UCSD-AML1 (cell line): ENCODE measurements at regions not wholly inside any gene's neighbourhood (a gene's known extent, or its start where the extent isn't known, plus 50 kb on each side); places are given as distances from the start of the nearest gene placed in this dataset.
"Not testable (repeated sequence)": the region's sequence is repeated elsewhere in the genome, so short reads cannot be mapped to it uniquely, and the experiment has no call there.

Experiments used
- DNase-seq: peaks from one replicate; lab custom pipeline; 2025; ENCODE audit not compliant: unreplicated experiment; lab: John Stamatoyannopoulos, UW

GRCh38 chr2:215863687-215864086 lies 149.7 kb downstream of the MREG start:
- no peak for DNase-seq

DNA sequence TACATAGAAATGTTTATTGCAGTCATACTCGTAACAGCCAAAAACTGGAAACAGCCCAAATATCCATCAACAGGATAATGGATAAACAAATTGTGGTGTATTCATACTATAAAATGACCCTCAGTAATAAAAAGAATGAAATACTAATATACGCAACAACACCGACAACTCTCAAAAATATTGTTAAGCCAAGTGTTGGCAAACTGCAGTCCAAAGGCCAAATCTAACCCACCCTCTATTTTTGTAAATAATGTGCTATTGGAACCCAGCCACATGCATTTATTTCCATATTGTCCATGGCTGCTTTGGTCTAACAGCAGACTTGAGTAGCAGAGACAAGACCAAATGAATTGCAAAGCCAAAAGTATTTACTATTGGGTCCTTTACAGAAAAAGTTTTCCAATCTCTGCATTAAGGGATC lies 151.0 kb downstream of the MREG start:
- no peak for DNase-seq

DNA sequence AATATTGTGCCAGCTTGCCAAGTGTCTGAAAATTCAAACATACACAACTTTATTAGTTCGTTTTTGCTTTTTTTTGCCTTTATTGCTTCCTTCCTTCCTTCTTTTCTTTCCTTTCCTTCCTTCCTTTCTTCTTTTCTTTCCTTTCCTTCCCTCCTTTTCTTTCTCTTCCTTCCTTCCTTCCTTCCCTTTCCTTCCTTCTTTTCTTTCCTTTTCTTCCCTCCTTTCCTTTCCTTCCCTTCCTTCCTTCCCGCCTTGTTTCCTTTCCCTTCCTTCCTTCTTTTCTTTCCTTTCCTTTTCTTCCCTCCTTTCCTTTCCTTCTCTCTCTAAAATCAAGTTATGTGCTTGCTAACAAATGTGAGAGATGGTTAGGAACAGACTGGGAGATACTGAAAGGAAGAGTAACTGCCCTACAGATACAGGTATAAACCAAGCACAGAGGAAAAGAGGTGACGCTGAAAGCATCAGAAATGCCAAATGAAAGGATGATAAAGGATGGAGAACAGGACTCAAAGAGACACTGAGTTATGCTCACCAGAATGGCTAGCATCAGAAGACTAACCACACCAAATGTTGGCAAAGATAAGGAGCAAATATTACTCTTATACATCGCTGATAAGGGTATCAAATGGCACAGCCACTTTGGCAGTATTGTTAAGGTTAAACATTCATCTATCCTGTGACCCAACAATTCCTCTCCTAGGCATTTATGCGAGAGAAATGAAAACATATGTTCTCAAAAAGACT lies 151.6 kb downstream of the MREG start:
- DNase-seq, result no peak

DNA sequence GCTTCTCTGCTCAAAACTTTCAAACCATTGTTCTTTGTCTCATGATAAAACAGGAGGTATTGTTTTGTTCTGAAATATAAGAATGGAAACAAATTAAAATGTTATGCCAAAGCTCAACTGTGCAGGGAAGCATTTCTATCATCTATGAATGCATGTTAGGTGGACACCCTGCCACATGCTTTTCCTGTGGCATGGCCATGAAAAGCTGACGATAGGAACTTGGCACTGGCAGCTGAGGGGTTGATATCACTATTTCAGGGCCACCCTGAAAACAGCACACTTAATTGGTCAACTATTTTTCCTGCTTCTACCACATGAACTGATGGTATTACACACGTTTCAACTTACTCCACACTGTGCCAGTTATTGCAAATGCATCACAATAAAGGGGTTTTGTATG lies 157.3 kb downstream of the MREG start:
- no peak for DNase-seq

GRCh38 chr2:215855308-215855707 lies 158.0 kb downstream of the MREG start:
- DNase-seq, result not testable (repeated sequence)

GRCh38 chr2:215854008-215854407 lies 159.3 kb downstream of the MREG start:
- no peak for DNase-seq

DNA sequence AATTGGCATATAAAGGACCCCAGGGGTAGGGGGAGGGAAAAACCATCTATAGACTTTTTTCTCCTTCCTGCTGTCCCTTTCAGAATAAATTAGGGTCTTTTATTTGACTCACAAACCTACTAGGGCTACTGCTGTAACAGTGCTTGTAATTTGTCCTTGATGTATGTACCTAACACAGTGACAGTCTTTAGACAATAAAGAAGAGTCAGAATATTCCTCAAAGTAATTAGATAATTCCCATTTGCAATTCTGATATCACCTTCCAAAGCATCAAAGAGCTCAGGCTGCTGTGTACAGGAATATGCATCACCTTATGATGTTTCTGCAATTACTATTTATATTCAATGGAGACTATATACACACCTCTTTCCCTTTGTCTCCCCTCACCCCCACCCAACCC lies 161.7 kb downstream of the MREG start:
- no peak for DNase-seq

GRCh38 chr2:215851082-215851481 lies 162.3 kb downstream of the MREG start:
- no peak for DNase-seq

DNA sequence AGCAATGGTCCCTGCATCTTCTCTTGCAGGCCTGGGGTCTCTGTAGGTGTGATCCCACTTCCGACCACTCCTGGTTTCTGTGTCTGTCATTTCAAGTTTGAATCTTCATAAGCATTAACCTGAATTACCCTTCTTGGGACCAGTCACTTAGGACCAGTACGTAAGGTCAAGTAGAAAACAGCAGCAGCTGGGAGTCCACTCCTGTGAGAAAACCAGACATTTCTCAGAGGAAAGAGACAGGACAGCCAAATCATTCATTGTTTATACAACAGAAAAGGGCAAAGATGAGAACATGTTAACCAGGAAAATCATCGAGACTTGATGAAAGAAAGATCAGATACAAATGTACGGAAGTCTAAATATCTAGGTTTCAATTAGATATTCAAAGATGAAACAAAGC lies 163.0 kb downstream of the MREG start:
- DNase-seq, result no peak

DNA sequence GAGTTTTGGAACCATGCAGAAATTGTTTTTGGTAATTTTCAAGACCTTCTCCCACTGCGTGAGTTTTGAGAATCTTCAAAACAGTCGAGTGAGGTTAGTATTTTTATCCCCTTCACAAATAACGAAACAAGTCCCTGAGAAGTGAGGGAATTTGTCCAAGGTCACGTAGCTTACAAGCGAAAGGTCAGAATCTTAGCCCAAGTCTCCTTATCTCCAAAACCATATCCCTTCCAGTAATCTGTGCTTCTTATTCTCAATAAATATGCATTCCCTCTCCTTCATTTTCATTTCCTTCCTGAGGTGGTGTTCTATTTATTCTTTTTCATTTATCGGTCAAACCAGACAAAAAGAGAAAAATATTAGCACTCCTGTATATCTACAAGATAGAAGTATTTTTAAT lies 163.6 kb downstream of the MREG start:
- DNase-seq, result no peak

GRCh38 chr2:215848698-215849097 lies 164.7 kb downstream of the MREG start:
- DNase-seq, result no peak

- no peak for DNase-seq
Measured at GRCh38 chr2:215848146-215848545, 165.2 kb downstream of the MREG start.

DNA sequence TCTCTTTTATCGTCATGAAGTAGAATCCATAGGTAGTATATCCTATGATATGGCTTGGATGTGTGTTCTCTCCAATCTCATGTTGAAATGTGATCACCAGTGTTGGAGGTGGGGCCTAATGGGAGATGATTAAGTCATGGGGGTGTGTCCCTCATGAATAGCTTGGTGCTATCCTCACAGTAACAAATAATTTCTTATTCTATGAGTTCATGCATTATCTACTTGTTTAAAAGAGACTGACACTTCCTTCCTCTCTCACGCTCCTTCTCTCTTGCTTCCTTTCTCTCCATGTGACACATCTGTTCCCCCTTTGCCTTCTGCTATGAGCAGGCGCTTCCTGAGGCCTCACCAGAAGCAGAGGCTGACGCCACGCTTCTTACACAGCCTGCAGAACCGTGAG lies 165.6 kb downstream of the MREG start:
- DNase-seq, result no peak

DNA sequence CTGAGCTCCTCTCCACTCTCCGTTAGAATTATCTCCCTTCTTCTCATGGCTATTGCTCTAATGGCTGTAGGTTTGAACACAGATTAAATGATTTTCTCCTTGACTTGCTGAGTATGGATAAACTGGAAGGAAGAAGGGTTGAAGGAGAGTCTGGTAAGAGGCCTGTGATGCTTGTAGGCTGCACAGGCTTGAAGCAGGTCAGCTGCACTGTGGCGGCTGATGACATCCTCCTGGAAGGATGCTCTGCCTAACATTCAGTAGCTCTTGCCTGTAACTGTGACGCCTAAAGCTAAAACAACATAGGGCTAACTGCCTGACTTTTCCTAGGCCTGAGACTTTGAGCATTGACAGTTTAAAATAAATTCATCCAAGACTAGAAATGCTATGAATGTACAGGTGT lies 166.3 kb downstream of the MREG start:
- DNase-seq, result no peak

- no peak for DNase-seq
Measured at GRCh38 chr2:215845839-215846586, 167.3 kb downstream of the MREG start.

DNA sequence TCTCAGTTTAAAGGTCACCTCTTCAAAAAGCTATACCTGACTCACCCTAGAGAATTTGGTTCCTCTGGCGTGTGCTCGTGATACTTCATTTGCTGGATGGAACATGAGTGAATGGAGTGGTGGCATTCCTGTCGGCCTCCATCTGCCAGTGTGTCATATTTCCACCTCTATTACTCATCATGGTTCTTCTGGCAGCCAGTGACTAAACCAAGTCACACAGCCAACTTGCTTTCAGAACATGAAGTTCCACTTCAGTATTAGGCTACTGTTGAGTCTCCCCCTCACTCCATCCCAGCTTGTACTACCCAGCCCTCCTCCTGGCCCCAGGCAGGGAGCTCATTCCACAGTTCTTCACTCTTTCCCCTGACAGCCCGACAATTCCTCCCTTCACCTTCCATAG lies 169.8 kb downstream of the MREG start:
- DNase-seq, result no peak

- no peak for DNase-seq
Measured at GRCh38 chr2:215841175-215841816, 172.1 kb downstream of the MREG start.

DNA sequence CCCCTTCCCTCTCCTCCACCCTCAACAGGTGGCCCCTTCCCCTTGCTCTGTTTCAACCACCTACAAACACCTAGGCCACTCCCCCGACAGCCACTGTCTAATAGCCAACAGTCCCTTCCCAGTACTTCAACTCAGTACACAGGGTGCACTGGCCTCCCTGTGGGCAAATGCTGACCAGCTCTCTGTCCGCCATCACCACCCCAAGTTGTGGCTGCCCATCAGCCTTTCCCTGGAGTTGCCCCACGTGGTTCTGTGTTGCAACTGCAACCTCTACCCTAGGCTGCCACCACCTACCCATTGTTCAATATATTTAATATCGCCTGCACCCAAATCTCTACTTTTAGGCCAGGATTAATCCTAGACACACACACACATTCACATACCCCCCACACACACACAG lies 173.5 kb downstream of the MREG start:
- DNase-seq, result no peak

- no peak for DNase-seq
Measured at GRCh38 chr2:215839309-215839708, 174.0 kb downstream of the MREG start.

DNA sequence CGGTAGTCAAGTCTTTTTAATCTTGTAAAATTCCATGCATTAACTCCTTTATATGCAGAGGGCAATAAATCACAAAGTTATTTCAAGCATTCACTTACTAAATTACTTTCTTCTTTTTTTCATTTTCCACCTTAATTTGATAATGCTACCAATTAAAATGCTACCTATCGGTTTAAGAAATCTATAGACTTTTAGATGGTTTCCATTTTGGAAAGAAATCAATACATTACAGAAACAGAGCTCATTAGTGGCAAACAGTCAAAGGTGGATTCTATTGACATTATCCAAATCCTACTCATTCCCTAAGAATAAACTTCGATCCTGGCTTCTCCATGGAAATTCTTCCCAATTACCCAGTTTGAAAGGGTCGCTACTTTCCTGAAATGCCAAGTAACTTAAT lies 176.5 kb downstream of the MREG start:
- no peak for DNase-seq

GRCh38 chr2:215835657-215836056 lies 177.7 kb downstream of the MREG start:
- no peak for DNase-seq

DNA sequence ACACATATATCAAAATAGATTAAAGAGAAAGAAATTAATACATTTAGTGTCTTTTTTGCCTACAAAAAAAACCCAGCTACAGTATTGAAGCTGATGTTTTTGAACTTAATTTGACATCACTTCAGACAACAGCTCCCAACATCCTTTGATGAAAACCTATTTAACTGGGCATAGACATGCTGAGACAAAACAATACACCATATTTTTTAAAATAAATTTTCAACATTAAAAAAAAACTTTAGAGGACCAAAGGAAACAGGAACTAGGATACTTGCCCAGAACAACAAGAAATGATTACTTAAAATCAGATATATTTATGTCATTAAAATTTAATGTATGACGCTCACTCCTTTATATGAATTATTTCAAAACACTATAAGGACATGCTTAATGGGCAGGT lies 178.1 kb downstream of the MREG start:
- no peak for DNase-seq
